HCT116 (cell line): ENCODE measurements at regions not wholly inside any gene's neighbourhood (a gene's known extent, or its start where the extent isn't known, plus 50 kb on each side); places are given as distances from the start of the nearest gene placed in this dataset.

Experiments used
- ATAC-seq: fragments of 200-7000 bp; cut with Tn5 transposase; 2 replicates; pipeline ENCODE4 v1.9.1; 2020; ENCODE audit warnings: mild to moderate bottlenecking, moderate library complexity
- BruUV-seq: library from RNA; stranded (reverse); fragments of 400-500 nt; replicated peaks from 2 replicates; lab custom pipeline; 2021; lab: Mats Ljungman, UMichigan
- CTCF ChIA-PET: fragments of 300-600 bp; sonication (Branson Sonifier 250); formaldehyde crosslinking; loops from one replicate; lab custom pipeline; 2021; ENCODE audit warnings: antibody characterized with exemption; lab: Charles Lee
- POLR2A ChIA-PET: fragments of 300-600, 350-600 bp; sonication (Branson Sonifier 250); formaldehyde crosslinking; loops from one replicate; lab custom pipeline; 2021; ENCODE audit warnings: antibody characterized with exemption; lab: Charles Lee
- RAD21 ChIA-PET, 2 experiments: fragments of 300-600 bp; sonication (Branson Sonifier 250); formaldehyde crosslinking; loops; one replicate each; lab custom pipeline; 2023; ENCODE audit warnings: low total read pairs in 2 of 2; ENCODE audit not compliant: uncharacterized antibody in 2 of 2, unreplicated experiment in 2 of 2, low non-redundant PET in 1 of 2; lab: Charles Lee
- DNase-seq: peaks from one replicate; pipeline ENCODE4 v3.0.0-alpha.2; 2010; ENCODE audit warnings: low read depth, low spot score
- H2AFZ ChIP-seq: fragments of 200-600 bp; shearing (Covaris generic), sonication (generic); 2 replicates; pipeline ENCODE4 v1.6.1; 2017; ENCODE audit warnings: low read depth, mixed run types, mixed read lengths, antibody characterized with exemption, low read length; ENCODE audit not compliant: poor library complexity, severe bottlenecking
- H3K27ac ChIP-seq: 2 replicates; pipeline ENCODE4 v1.5.1; 2012; ENCODE audit warnings: low read depth, low read length
- H3K27me3 ChIP-seq: fragments of 200-600 bp; sonication (generic); 2 replicates; pipeline ENCODE4 v1.6.1; 2016; ENCODE audit warnings: mixed run types, low read length, mixed read lengths; ENCODE audit not compliant: insufficient read depth
- H3K36me3 ChIP-seq, 2 experiments: fragments of 200-500 bp in 1 of 2; fragments of 200-600 bp in 1 of 2; sonication (Bioruptor generic) in 1 of 2; sonication (generic) in 1 of 2; 2 replicates each; pipeline versions ENCODE4 v1.5.1 to v1.6.1; 2014 to 2016; ENCODE audit warnings: low read length in 2 of 2, inconsistent platforms in 1 of 2, mixed read lengths in 1 of 2, mixed run types in 1 of 2; ENCODE audit not compliant: insufficient read depth in 2 of 2, control insufficient read depth in 1 of 2
- H3K4me1 ChIP-seq, 2 experiments: fragments of 200-600 bp in 1 of 2; sonication (generic) in 1 of 2; 2 replicates each; pipeline versions ENCODE4 v1.5.1 to v1.6.1; 2012 to 2017; ENCODE audit warnings: low read length in 2 of 2, inconsistent platforms in 1 of 2, mild to moderate bottlenecking in 1 of 2, mixed read lengths in 1 of 2, mixed run types in 1 of 2, moderate library complexity in 1 of 2; ENCODE audit not compliant: insufficient read depth in 2 of 2, control insufficient read depth in 1 of 2
- H3K4me2 ChIP-seq: fragments of 200-600 bp; sonication (generic); 2 replicates; pipeline ENCODE4 v1.6.1; 2017; ENCODE audit warnings: mixed run types, low read length, mixed read lengths
- H3K4me3 ChIP-seq, 2 experiments: fragments of 200-600 bp in 1 of 2; sonication (generic) in 1 of 2; replicated peaks in 1 of 2; 2 replicates each; pipeline ENCODE4 v1.5.1; 2011 to 2016; ENCODE audit warnings: low read length in 2 of 2, control low read depth in 1 of 2, low read depth in 1 of 2, mild to moderate bottlenecking in 1 of 2, mixed read lengths in 1 of 2, mixed run types in 1 of 2
- H3K79me2 ChIP-seq: fragments of 200-600 bp; sonication (generic); 2 replicates; pipeline ENCODE4 v1.6.1; 2017; ENCODE audit warnings: mild to moderate bottlenecking, mixed run types, low read length, moderate library complexity, mixed read lengths; ENCODE audit not compliant: insufficient read depth
- H3K9ac ChIP-seq: fragments of 200-600 bp; sonication (generic); 2 replicates; pipeline ENCODE4 v1.6.1; 2016; ENCODE audit warnings: low read length, mixed read lengths
- H3K9me2 ChIP-seq: fragments of 200-600 bp; sonication (generic), shearing (Covaris generic); 2 replicates; pipeline ENCODE4 v1.6.1; 2017; ENCODE audit warnings: mixed run types, mild to moderate bottlenecking, moderate library complexity; ENCODE audit not compliant: insufficient read depth
- H3K9me3 ChIP-seq, 2 experiments: fragments of 200-500 bp in 1 of 2; fragments of 200-600 bp in 1 of 2; sonication (Bioruptor generic) in 1 of 2; sonication (generic) in 1 of 2; 2 replicates each; pipeline ENCODE4 v1.6.1; 2014 to 2017; ENCODE audit warnings: low read length in 2 of 2, mixed read lengths in 2 of 2, inconsistent platforms in 1 of 2, low read depth in 1 of 2, mild to moderate bottlenecking in 1 of 2, mixed run types in 1 of 2, moderate library complexity in 1 of 2; ENCODE audit not compliant: control insufficient read depth in 1 of 2, insufficient read depth in 1 of 2
- H4K20me1 ChIP-seq: fragments of 200-600 bp; sonication (generic), shearing (Covaris generic); 2 replicates; pipeline ENCODE4 v1.6.1; 2017; ENCODE audit warnings: mixed run types, mild to moderate bottlenecking, moderate library complexity; ENCODE audit not compliant: insufficient read depth
- CEBPB ChIP-seq: IDR thresholded peaks from 2 replicates; pipeline ENCODE4 v1.6.1; 2012; ENCODE audit warnings: low read depth
- CTCF ChIP-seq, 3 experiments: fragments of 200-600 bp in 1 of 3; sonication (generic) in 1 of 3; IDR thresholded peaks in 2 of 3; conservative IDR thresholded peaks in 1 of 3; 2 replicates each; pipeline ENCODE4 v1.5.1; 2012 to 2017; ENCODE audit warnings: low read depth in 2 of 3, low read length in 2 of 3, antibody characterized with exemption in 1 of 3, borderline replicate concordance in 1 of 3, control low read depth in 1 of 3, mild to moderate bottlenecking in 1 of 3, mixed read lengths in 1 of 3, mixed run types in 1 of 3, moderate library complexity in 1 of 3; ENCODE audit not compliant: insufficient read depth in 1 of 3
- EGR1 ChIP-seq: IDR thresholded peaks from 2 replicates; pipeline ENCODE4 v1.6.1; 2012; ENCODE audit warnings: low read depth
- EZH2 ChIP-seq: fragments of 200-600 bp; sonication (generic); IDR thresholded peaks from 2 replicates; pipeline ENCODE4 v1.6.1; 2017; ENCODE audit warnings: antibody characterized with exemption, mixed run types
- JUND ChIP-seq: IDR thresholded peaks from 2 replicates; pipeline ENCODE4 v1.6.1; 2012
- MAX ChIP-seq: IDR thresholded peaks from 2 replicates; pipeline ENCODE4 v1.6.1; 2012
- POLR2A ChIP-seq: IDR thresholded peaks from 2 replicates; pipeline ENCODE4 v1.7.0; 2011; ENCODE audit warnings: borderline replicate concordance; ENCODE audit not compliant: insufficient read depth, insufficient read length; ENCODE audit errors: extremely low read depth
- POLR2AphosphoS5 ChIP-seq: IDR thresholded peaks from 2 replicates; pipeline ENCODE4 v1.6.1; 2011; ENCODE audit warnings: mild to moderate bottlenecking, low read depth, low read length, moderate library complexity
- RAD21 ChIP-seq: IDR thresholded peaks from 2 replicates; pipeline ENCODE4 v1.6.1; 2012; ENCODE audit warnings: low read depth, mild to moderate bottlenecking
- SRF ChIP-seq: IDR thresholded peaks from 2 replicates; pipeline ENCODE4 v1.6.1; 2012; ENCODE audit warnings: low read depth
- YY1 ChIP-seq: IDR thresholded peaks from 2 replicates; pipeline ENCODE4 v1.6.1; 2011; ENCODE audit warnings: low read length, low read depth, moderate library complexity, mild to moderate bottlenecking; ENCODE audit not compliant: insufficient replicate concordance; ENCODE audit errors: extremely low read depth
- ZBTB33 ChIP-seq: IDR thresholded peaks from 2 replicates; pipeline ENCODE4 v1.6.1; 2011; ENCODE audit warnings: mild to moderate bottlenecking, low read length, moderate library complexity; ENCODE audit not compliant: insufficient replicate concordance; ENCODE audit errors: extremely low read depth
- ZFX ChIP-seq: fragments of 450-650 bp; IDR thresholded peaks from 2 replicates; pipeline ENCODE4 v1.6.1; 2017
- ZNF274 ChIP-seq: fragments of 200-500 bp; sonication (Bioruptor generic); IDR thresholded peaks from 2 replicates; pipeline ENCODE4 v1.6.1; 2014; ENCODE audit warnings: mild to moderate bottlenecking, low read depth, low read length, inconsistent platforms
- intact Hi-C: fragments of 100-400 bp; cut with micrococcal nuclease; formaldehyde crosslinking; loops from 2 replicates; pipeline ENCODE4 v1.10.0; 2022

- no peak overlapping the region for H3K4me3 ChIP-seq
- H3K36me3 ChIP-seq: no peaks in the 10 kb centered on the region
- intact Hi-C loops: no loop called here
- no peaks in the 10 kb centered on the region for H3K79me2 ChIP-seq
- no peak overlapping the region for H2AFZ ChIP-seq
- H3K9me2 ChIP-seq: no peaks in the 10 kb centered on the region
- ChIA-PET CTCF (no interaction called here), POLR2A (no interaction called here), RAD21 (no interaction called here)
- H3K27me3 ChIP-seq: no peaks in the 10 kb centered on the region
- H3K4me2 ChIP-seq: no peak overlapping the region
- no peak overlapping the region for H3K27ac ChIP-seq
- H3K4me1 ChIP-seq: no peaks in the 10 kb centered on the region
- ATAC-seq: no peak
- H4K20me1 ChIP-seq: no peaks in the 10 kb centered on the region
- no peak overlapping the region for H3K9ac ChIP-seq
- no peak for DNase-seq
- TF ChIP-seq MAX: no peak
- TF ChIP-seq ZNF274: no peak
- TF ChIP-seq RAD21: no peak
- no peak for TF ChIP-seq POLR2A
- TF ChIP-seq EGR1: no peak
- no peak for TF ChIP-seq EZH2
- TF ChIP-seq POLR2AphosphoS5: no peak
- TF ChIP-seq CTCF (IDR thresholded peaks at IDR 0.05 in 2 of 3, conservative IDR thresholded peaks at IDR 0.05 in 1 of 3; ENCODE audit: borderline replicate concordance in 1 of 3, insufficient read depth in 1 of 3, low read depth in 2 of 3, low read length in 2 of 3): no peak
- BruUV-seq: no TSS peak
- no peaks in the 10 kb centered on the region for H3K9me3 ChIP-seq
Measured at GRCh38 chr4:19260346-19260745, 991.4 kb upstream of the SLIT2 start.

GRCh38 chr4:19259920-19260319 lies 991.8 kb upstream of the SLIT2 start:
- Histone ChIP-seq H3K9ac (no peak overlapping the region), H3K4me3 (no peak overlapping the region), H3K79me2 (no peaks in the 10 kb centered on the region), H3K36me3 (no peaks in the 10 kb centered on the region), H3K27ac (no peak overlapping the region), H2AFZ (no peak overlapping the region), H3K9me2 (no peaks in the 10 kb centered on the region), H3K4me1 (no peaks in the 10 kb centered on the region), H3K4me2 (no peak overlapping the region), H4K20me1 (no peaks in the 10 kb centered on the region), H3K9me3 (no peaks in the 10 kb centered on the region), H3K27me3 (no peaks in the 10 kb centered on the region)
- ChIA-PET POLR2A (no interaction called here), RAD21 (no interaction called here), CTCF (no interaction called here)
- intact Hi-C loops: no loop called here
- no TSS peak for BruUV-seq
- DNase-seq: no peak
- no peak for ATAC-seq
- TF ChIP-seq EZH2 (no peak), ZNF274 (no peak), ZBTB33 (no peak), YY1 (no peak), CEBPB (no peak), JUND (no peak), EGR1 (no peak), CTCF (IDR thresholded peaks at IDR 0.05 in 2 of 3, conservative IDR thresholded peaks at IDR 0.05 in 1 of 3; ENCODE audit: borderline replicate concordance in 1 of 3, insufficient read depth in 1 of 3, low read depth in 2 of 3, low read length in 2 of 3) (no peak), SRF (no peak), ZFX (no peak), POLR2A (no peak)
